ENCODE measurements at regions not wholly inside any gene's neighbourhood (a gene's known extent, or its start where the extent isn't known, plus 50 kb on each side); places are given as distances from the start of the nearest gene placed in this dataset.

- no peak for TF ChIP-seq CTCF (IDR thresholded peaks at IDR 0.05)
- no peak for TF ChIP-seq ZFX (IDR thresholded peaks at IDR 0.05; ENCODE audit: borderline replicate concordance)
These were observed 157.7 kb downstream of the PAPSS1 start for GRCh38 chr4:107562316-107562715.

All from 22Rv1 (cell line).